H9 (cell line): ENCODE measurements at regions not wholly inside any gene's neighbourhood (a gene's known extent, or its start where the extent isn't known, plus 50 kb on each side); places are given as distances from the start of the nearest gene placed in this dataset.

Experiments used
- DNase-seq: peaks from one replicate; pipeline ENCODE4 v3.0.0-alpha.2; 2017
- H2AFZ ChIP-seq: one replicate; pipeline ENCODE4 v1.6.1; 2013; ENCODE audit warnings: mild to moderate bottlenecking, low read length, control low read depth, moderate library complexity
- H2AK5ac ChIP-seq: 2 replicates; pipeline ENCODE4 v1.6.1; 2013; ENCODE audit warnings: low read length, control low read depth, mixed read lengths; ENCODE audit not compliant: insufficient read length
- H2BK120ac ChIP-seq: one replicate; pipeline ENCODE4 v1.6.1; 2013; ENCODE audit warnings: low read depth, mild to moderate bottlenecking, low read length, control low read depth, inconsistent platforms; ENCODE audit not compliant: poor library complexity, severe bottlenecking
- H2BK12ac ChIP-seq: 2 replicates; pipeline ENCODE4 v1.6.1; 2013; ENCODE audit warnings: low read length, control low read depth, mixed read lengths, low read depth; ENCODE audit not compliant: insufficient read length
- H2BK15ac ChIP-seq: 2 replicates; pipeline ENCODE4 v1.6.1; 2013; ENCODE audit warnings: low read depth, low read length, control low read depth
- H2BK20ac ChIP-seq: one replicate; pipeline ENCODE4 v1.6.1; 2013; ENCODE audit warnings: low read depth, mild to moderate bottlenecking, low read length, control low read depth, inconsistent platforms; ENCODE audit not compliant: poor library complexity, severe bottlenecking
- H2BK5ac ChIP-seq: 2 replicates; pipeline ENCODE4 v1.6.1; 2013; ENCODE audit warnings: low read length, control low read depth, mixed read lengths; ENCODE audit not compliant: insufficient read length
- H3K14ac ChIP-seq: 2 replicates; pipeline ENCODE4 v1.6.1; 2013; ENCODE audit warnings: low read length, control low read depth; ENCODE audit not compliant: insufficient read depth
- H3K18ac ChIP-seq: 2 replicates; pipeline ENCODE4 v1.6.1; 2013; ENCODE audit warnings: low read depth, mild to moderate bottlenecking, mixed read lengths, low read length, control low read depth; ENCODE audit not compliant: insufficient read length
- H3K23ac ChIP-seq: 2 replicates; pipeline ENCODE4 v1.6.1; 2013; ENCODE audit warnings: low read length, control low read depth, mixed read lengths, low read depth; ENCODE audit not compliant: insufficient read length
- H3K23me2 ChIP-seq: 2 replicates; pipeline ENCODE4 v1.6.1; 2013; ENCODE audit warnings: low read depth, mild to moderate bottlenecking, mixed read lengths, low read length, control low read depth; ENCODE audit not compliant: insufficient read length, poor library complexity, severe bottlenecking
- H3K27ac ChIP-seq: 2 replicates; pipeline ENCODE4 v1.5.1; 2013; ENCODE audit warnings: low read length, control low read depth, mixed read lengths, low read depth; ENCODE audit not compliant: insufficient read length
- H3K27me3 ChIP-seq: 2 replicates; pipeline ENCODE4 v1.6.1; 2013; ENCODE audit warnings: low read length, control low read depth, inconsistent platforms; ENCODE audit not compliant: insufficient read depth
- H3K4ac ChIP-seq: 2 replicates; pipeline ENCODE4 v1.6.1; 2013; ENCODE audit warnings: low read depth, mild to moderate bottlenecking, control low read depth, inconsistent platforms, low read length, moderate library complexity
- H3K4me1 ChIP-seq: 2 replicates; pipeline ENCODE4 v1.6.1; 2013; ENCODE audit warnings: low read length, control low read depth, inconsistent platforms; ENCODE audit not compliant: insufficient read depth
- H3K4me2 ChIP-seq: 2 replicates; pipeline ENCODE4 v1.6.1; 2013; ENCODE audit warnings: low read length, control low read depth, mixed read lengths; ENCODE audit not compliant: insufficient read length, insufficient read depth
- H3K56ac ChIP-seq: 2 replicates; pipeline ENCODE4 v1.6.1; 2013; ENCODE audit warnings: low read depth, mild to moderate bottlenecking, mixed read lengths, low read length, control low read depth; ENCODE audit not compliant: insufficient read length
- H3K79me1 ChIP-seq: 2 replicates; pipeline ENCODE4 v1.6.1; 2013; ENCODE audit warnings: low read depth, mild to moderate bottlenecking, moderate library complexity, low read length, control low read depth, inconsistent platforms; ENCODE audit not compliant: insufficient read depth, poor library complexity, severe bottlenecking
- H3K79me2 ChIP-seq: 2 replicates; pipeline ENCODE4 v1.6.1; 2013; ENCODE audit warnings: low read length, control low read depth, inconsistent platforms; ENCODE audit not compliant: insufficient read depth
- H3K9ac ChIP-seq: 2 replicates; pipeline ENCODE4 v1.6.1; 2013; ENCODE audit warnings: low read length, control low read depth, mixed read lengths; ENCODE audit not compliant: insufficient read length; ENCODE audit errors: extremely low read depth
- H3K9me3 ChIP-seq: one replicate; pipeline ENCODE4 v1.6.1; 2013; ENCODE audit warnings: low read depth, low read length, inconsistent platforms; ENCODE audit not compliant: control insufficient read depth
- H3T11ph ChIP-seq: one replicate; pipeline ENCODE4 v1.6.1; 2013; ENCODE audit warnings: mild to moderate bottlenecking, low read length, control low read depth, inconsistent platforms
- H4K20me1 ChIP-seq: one replicate; pipeline ENCODE4 v1.6.1; 2013; ENCODE audit not compliant: control insufficient read depth, insufficient read length, insufficient read depth
- H4K5ac ChIP-seq: 2 replicates; pipeline ENCODE4 v1.6.1; 2013; ENCODE audit warnings: low read depth, mild to moderate bottlenecking, mixed read lengths, low read length, control low read depth; ENCODE audit not compliant: insufficient read length
- H4K8ac ChIP-seq: replicated peaks from 2 replicates; pipeline ENCODE4 v1.6.1; 2013; ENCODE audit warnings: low read length, control low read depth, mixed read lengths, low read depth; ENCODE audit not compliant: insufficient read length
- H4K91ac ChIP-seq: 2 replicates; pipeline ENCODE4 v1.6.1; 2013; ENCODE audit warnings: low read depth, mild to moderate bottlenecking, moderate library complexity, mixed read lengths, low read length, control low read depth; ENCODE audit not compliant: insufficient read length
- H3K27ac Mint-ChIP-seq, 3 experiments: 2 replicates in 2 of 3; 3 replicates in 1 of 3; pipeline ENCODE4 v1.8.0; 2020 to 2021; ENCODE audit warnings: mixed read lengths in 3 of 3, mild to moderate bottlenecking in 1 of 3, moderate library complexity in 1 of 3
- H3K27me3 Mint-ChIP-seq: 2 replicates; pipeline ENCODE4 v1.8.0; 2021; ENCODE audit warnings: low read depth, mild to moderate bottlenecking, moderate library complexity, mixed read lengths
- H3K36me3 Mint-ChIP-seq, 3 experiments: 2 replicates in 2 of 3; 3 replicates in 1 of 3; pipeline ENCODE4 v1.8.0; 2020 to 2021; ENCODE audit warnings: low read depth in 3 of 3, mixed read lengths in 3 of 3; ENCODE audit not compliant: insufficient read depth in 1 of 3
- H3K4me1 Mint-ChIP-seq, 2 experiments: 2 replicates each; pipeline ENCODE4 v1.8.0; 2020; ENCODE audit warnings: mixed read lengths in 2 of 2
- H3K4me3 Mint-ChIP-seq, 2 experiments: 2 replicates in 1 of 2; 3 replicates in 1 of 2; pipeline ENCODE4 v1.8.0; 2020 to 2021; ENCODE audit warnings: mild to moderate bottlenecking in 2 of 2, mixed read lengths in 2 of 2, moderate library complexity in 1 of 2
- H3K9me3 Mint-ChIP-seq, 2 experiments: 2 replicates in 1 of 2; 3 replicates in 1 of 2; pipeline ENCODE4 v1.8.0; 2020; ENCODE audit warnings: mild to moderate bottlenecking in 2 of 2, mixed read lengths in 2 of 2, moderate library complexity in 1 of 2
- WGBS: extraction: QIAGEN DNeasy Blood & Tissue Kit; methylation state at CpG from one replicate; pipeline ENCODE4 v1.1.7; 2013; ENCODE audit warnings: missing lambda C conversion rate, low lambda C conversion rate, mixed read lengths; ENCODE audit not compliant: insufficient read length; ENCODE audit errors: extremely low coverage; 5-methylcytosine and 5-hydroxymethylcytosine counted together
- TF ChIP-seq, protein P1 (sequence below): fragments of 200-600 bp; sonication (generic); conservative IDR thresholded peaks from 3 replicates; pipeline ENCODE4 v1.8.0; 2021; ENCODE audit warnings: antibody characterized with exemption, mild to moderate bottlenecking

GRCh38 chr4:27888505-27888904, 1027.9 kb downstream of the STIM2 start:
- no CpG with 5 or more reads among the region's 1 CpG for WGBS
- Histone ChIP-seq H2BK120ac (no peak overlapping the region), H3K4me2 (no peak overlapping the region), H3K4ac (no peak overlapping the region), H3K56ac (no peak overlapping the region), H4K5ac (no peak overlapping the region), H3K27ac (no peak overlapping the region), H3K23ac (no peak overlapping the region), H3K79me2 (no peaks in the 10 kb centered on the region), H2BK5ac (no peak overlapping the region), H2BK12ac (no peak overlapping the region), H4K8ac (no peak overlapping the region), H3T11ph (no peak overlapping the region), H3K79me1 (no peaks in the 10 kb centered on the region), H2BK15ac (no peak overlapping the region), H2AFZ (no peak overlapping the region), H2AK5ac (no peak overlapping the region), H3K9ac (no peak overlapping the region), H3K23me2 (no peaks in the 10 kb centered on the region), H3K18ac (no peak overlapping the region), H4K91ac (no peak overlapping the region), H3K27me3 (no peaks in the 10 kb centered on the region), H3K4me1 (no peaks in the 10 kb centered on the region), H4K20me1 (no peaks in the 10 kb centered on the region), H3K14ac (no peak overlapping the region), H3K9me3 (no peaks in the 10 kb centered on the region), H2BK20ac (no peak overlapping the region)
- peaks cover 8 to 12% of the 10 kb centered on the region in 2 experiments for H3K4me1 Mint-ChIP-seq
- no peak for DNase-seq
- no peaks in the 10 kb centered on the region; the same call in 1 of the 2 replicates for H3K27me3 Mint-ChIP-seq
- peaks cover 0 to 7% (median 7%) of the 10 kb centered on the region in 3 experiments; a peak in 3 of 7 replicates for H3K36me3 Mint-ChIP-seq
- no peak overlapping the region for H3K27ac Mint-ChIP-seq
- no peak overlapping the region for H3K4me3 Mint-ChIP-seq
- H3K9me3 Mint-ChIP-seq = peaks cover 6 to 16% of the 10 kb centered on the region in 2 experiments; a peak in 3 of 5 replicates
- TF ChIP-seq, protein P1, sequence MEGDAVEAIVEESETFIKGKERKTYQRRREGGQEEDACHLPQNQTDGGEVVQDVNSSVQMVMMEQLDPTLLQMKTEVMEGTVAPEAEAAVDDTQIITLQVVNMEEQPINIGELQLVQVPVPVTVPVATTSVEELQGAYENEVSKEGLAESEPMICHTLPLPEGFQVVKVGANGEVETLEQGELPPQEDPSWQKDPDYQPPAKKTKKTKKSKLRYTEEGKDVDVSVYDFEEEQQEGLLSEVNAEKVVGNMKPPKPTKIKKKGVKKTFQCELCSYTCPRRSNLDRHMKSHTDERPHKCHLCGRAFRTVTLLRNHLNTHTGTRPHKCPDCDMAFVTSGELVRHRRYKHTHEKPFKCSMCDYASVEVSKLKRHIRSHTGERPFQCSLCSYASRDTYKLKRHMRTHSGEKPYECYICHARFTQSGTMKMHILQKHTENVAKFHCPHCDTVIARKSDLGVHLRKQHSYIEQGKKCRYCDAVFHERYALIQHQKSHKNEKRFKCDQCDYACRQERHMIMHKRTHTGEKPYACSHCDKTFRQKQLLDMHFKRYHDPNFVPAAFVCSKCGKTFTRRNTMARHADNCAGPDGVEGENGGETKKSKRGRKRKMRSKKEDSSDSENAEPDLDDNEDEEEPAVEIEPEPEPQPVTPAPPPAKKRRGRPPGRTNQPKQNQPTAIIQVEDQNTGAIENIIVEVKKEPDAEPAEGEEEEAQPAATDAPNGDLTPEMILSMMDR = no peak
